Liver (tissue), 8 donors: ENCODE measurements at regions not wholly inside any gene's neighbourhood (a gene's known extent, or its start where the extent isn't known, plus 50 kb on each side); places are given as distances from the start of the nearest gene placed in this dataset.

Source experiments
- DNase-seq: peaks from one replicate; pipeline ENCODE4 v3.0.0-alpha.2; 2017; ENCODE audit warnings: low spot score
- H3K27ac ChIP-seq, 2 donors: one replicate each; pipeline ENCODE4 v1.7.0; 2013; ENCODE audit warnings: inconsistent platforms in 2 of 2, low read length in 2 of 2, control low read depth in 1 of 2, low read depth in 1 of 2, mild to moderate bottlenecking in 1 of 2
- H3K27me3 ChIP-seq, 4 donors: one replicate each; pipeline versions ENCODE4 v1.6.1 to v1.7.0; 2013; ENCODE audit warnings: low read length in 3 of 4, inconsistent platforms in 1 of 4, mild to moderate bottlenecking in 1 of 4, moderate library complexity in 1 of 4; ENCODE audit not compliant: control insufficient read depth in 4 of 4, insufficient read depth in 4 of 4
- H3K36me3 ChIP-seq, 4 donors: one replicate each; pipeline versions ENCODE4 v1.6.1 to v1.7.0; 2013; ENCODE audit warnings: low read length in 3 of 4, mild to moderate bottlenecking in 3 of 4, low read depth in 1 of 4, moderate library complexity in 1 of 4; ENCODE audit not compliant: control insufficient read depth in 4 of 4, insufficient read depth in 3 of 4
- H3K4me1 ChIP-seq, 4 donors: one replicate each; pipeline versions ENCODE4 v1.6.1 to v1.7.0; 2013; ENCODE audit warnings: low read length in 3 of 4, mild to moderate bottlenecking in 3 of 4, moderate library complexity in 1 of 4; ENCODE audit not compliant: control insufficient read depth in 4 of 4, insufficient read depth in 4 of 4
- H3K4me3 ChIP-seq, 3 donors: one replicate each; pipeline versions ENCODE4 v1.6.1 to v1.7.0; 2013; ENCODE audit warnings: low read length in 3 of 3, control low read depth in 1 of 3, low read depth in 1 of 3, mild to moderate bottlenecking in 1 of 3
- H3K9ac ChIP-seq, 2 donors: one replicate each; pipeline ENCODE4 v1.7.0; 2013; ENCODE audit warnings: low read length in 2 of 2, mild to moderate bottlenecking in 2 of 2, moderate library complexity in 2 of 2, control low read depth in 1 of 2, low read depth in 1 of 2
- H3K9me3 ChIP-seq, 4 donors: one replicate each; pipeline versions ENCODE4 v1.6.1 to v1.7.0; 2013; ENCODE audit warnings: low read length in 3 of 4; ENCODE audit not compliant: control insufficient read depth in 4 of 4
- ATF3 ChIP-seq: IDR thresholded peaks from 2 replicates; pipeline ENCODE4 v1.6.1; 2016; ENCODE audit warnings: antibody characterized with exemption
- CTCF ChIP-seq: fragments of 150-350 bp; IDR thresholded peaks from 2 replicates; pipeline ENCODE4 v1.5.1; 2017; ENCODE audit warnings: improper control_type of control experiment, low read depth, low read length; ENCODE audit not compliant: missing input control
- EGR1 ChIP-seq, 2 donors: IDR thresholded peaks; 2 replicates each; pipeline ENCODE4 v1.6.1; 2016 to 2018; ENCODE audit warnings: antibody characterized with exemption in 2 of 2, low read depth in 2 of 2
- FOXA1 ChIP-seq: IDR thresholded peaks from 2 replicates; pipeline ENCODE4 v1.6.1; 2016; ENCODE audit warnings: antibody characterized with exemption
- GABPA ChIP-seq, 2 donors: IDR thresholded peaks in 1 of 2; conservative IDR thresholded peaks in 1 of 2; 2 replicates each; pipeline ENCODE4 v1.6.1; 2016; ENCODE audit warnings: antibody characterized with exemption in 2 of 2, mild to moderate bottlenecking in 1 of 2, moderate library complexity in 1 of 2
- HNF4A ChIP-seq, 2 donors: conservative IDR thresholded peaks; 2 replicates each; pipeline ENCODE4 v1.6.1; 2016; ENCODE audit warnings: antibody characterized with exemption in 2 of 2, mild to moderate bottlenecking in 2 of 2
- HNF4G ChIP-seq: IDR thresholded peaks from 2 replicates; pipeline ENCODE4 v1.6.1; 2016; ENCODE audit warnings: antibody characterized with exemption
- MAX ChIP-seq: IDR thresholded peaks from 2 replicates; pipeline ENCODE4 v1.6.1; 2016; ENCODE audit warnings: antibody characterized with exemption
- RAD21 ChIP-seq, 2 donors: IDR thresholded peaks; 2 replicates each; pipeline ENCODE4 v1.6.1; 2016; ENCODE audit warnings: antibody characterized with exemption in 2 of 2, mild to moderate bottlenecking in 2 of 2
- REST ChIP-seq: IDR thresholded peaks from 2 replicates; pipeline ENCODE4 v1.6.1; 2016; ENCODE audit warnings: antibody characterized with exemption, mild to moderate bottlenecking
- RXRA ChIP-seq, 2 donors: IDR thresholded peaks; 2 replicates each; pipeline ENCODE4 v1.6.1; 2017 to 2018; ENCODE audit warnings: antibody characterized with exemption in 2 of 2, mild to moderate bottlenecking in 1 of 2
- ZBTB33 ChIP-seq: IDR thresholded peaks from 2 replicates; pipeline ENCODE4 v1.6.1; 2016; ENCODE audit warnings: antibody characterized with exemption
- WGBS: extraction: QIAGEN DNeasy Blood & Tissue Kit; methylation state at CpG from one replicate; pipeline ENCODE4 v1.1.7; 2013; 5-methylcytosine and 5-hydroxymethylcytosine counted together
- donor health status: healthy.
- donor health status: healthy.
- donor health status: healthy.
- donor health status: healthy.
- donor health status: healthy.

- TF ChIP-seq GABPA (IDR thresholded peaks at IDR 0.05 in 1 of 2, conservative IDR thresholded peaks at IDR 0.05 in 1 of 2) (no peak), ZBTB33 (no peak), EGR1 (IDR thresholded peaks at IDR 0.05; ENCODE audit: low read depth in 2 of 2) (no peak), RAD21 (IDR thresholded peaks at IDR 0.05) (no peak), FOXA1 (no peak)
Measured at GRCh38 chr2:21890041-21890440, 766.3 kb downstream of the TDRD15 start (continued).

GRCh38 chr2:21890716-21891115, 766.9 kb downstream of the TDRD15 start:
- no peak for DNase-seq
- Histone ChIP-seq H3K36me3 (no peaks in the 10 kb centered on the region), H3K9me3 (no peaks in the 10 kb centered on the region), H3K9ac (no peak overlapping the region), H3K27ac (no peak overlapping the region), H3K27me3 (peaks cover 0 to 3% (median 0%) of the 10 kb centered on the region in 4 donors), H3K4me3 (no peak overlapping the region), H3K4me1 (no peaks in the 10 kb centered on the region)
- TF ChIP-seq EGR1 (IDR thresholded peaks at IDR 0.05; ENCODE audit: low read depth in 2 of 2) (no peak), ATF3 (no peak), ZBTB33 (no peak), REST (no peak), HNF4A (conservative IDR thresholded peaks at IDR 0.05) (no peak), MAX (no peak), RXRA (IDR thresholded peaks at IDR 0.05) (no peak), CTCF (no peak), FOXA1 (no peak), HNF4G (no peak)
- WGBS: 84% methylated on average over 6 of the region's 6 CpGs
